ENCODE measurements at regions not wholly inside any gene's neighbourhood (a gene's known extent, or its start where the extent isn't known, plus 50 kb on each side); places are given as distances from the start of the nearest gene placed in this dataset.
"Not testable (repeated sequence)": the region's sequence is repeated elsewhere in the genome, so short reads cannot be mapped to it uniquely, and the experiment has no call there.

DNA sequence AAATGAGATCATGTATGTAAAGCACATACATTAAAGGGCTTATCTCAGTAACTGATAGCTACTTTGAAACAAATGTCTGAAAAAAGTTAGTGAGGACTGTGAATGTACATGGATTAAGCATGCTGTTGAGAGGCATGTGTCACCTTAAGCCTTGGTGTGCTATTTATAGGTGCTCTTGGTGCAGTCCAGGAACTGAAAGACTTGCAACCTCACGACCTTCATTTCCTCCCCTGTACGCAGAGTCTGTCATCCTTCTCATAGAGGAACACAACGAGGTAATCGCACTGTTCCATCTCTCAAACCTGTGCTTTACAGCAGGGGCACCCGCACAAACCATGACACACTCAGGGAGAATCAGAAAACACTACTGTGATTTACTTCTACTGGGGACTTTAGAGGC is 65.6 kb downstream of the UFM1 start:
- peak; percentile 79 for ATAC-seq
- Mint-ChIP-seq H3K4me3 (no peak overlapping the region), H3K4me1 (peaks cover 3% of the 10 kb centered on the region), H3K36me3 (ENCODE audit: low read depth) (no peaks in the 10 kb centered on the region), H3K27ac (no peak overlapping the region), H3K27me3 (peaks cover 10% of the 10 kb centered on the region)
- DNase-seq: no peak
- no peaks in the 10 kb centered on the region for H3K9me3 ChIP-seq (ENCODE audit: control insufficient read depth, low read length, poor library complexity, severe bottlenecking)

DNA sequence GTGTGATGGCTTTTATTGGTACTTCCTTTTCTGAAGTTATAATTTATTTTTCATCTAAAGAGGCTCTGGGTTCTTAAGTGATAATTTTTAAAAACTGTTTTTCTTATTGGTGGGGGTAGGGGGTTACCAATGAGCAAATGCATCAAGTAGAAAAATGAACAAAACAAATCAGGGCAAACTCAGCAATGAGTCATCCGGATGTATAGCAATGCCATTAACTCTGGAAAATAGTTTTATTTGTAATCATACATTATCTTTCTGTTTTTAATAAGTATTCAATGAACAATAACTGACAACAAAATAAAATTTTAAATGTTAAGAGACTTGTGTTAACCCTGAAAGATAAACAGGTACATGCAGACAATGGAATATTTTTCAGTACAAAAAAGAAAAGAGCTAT is 67.6 kb downstream of the UFM1 start:
- Mint-ChIP-seq H3K4me1 (peaks cover 3% of the 10 kb centered on the region), H3K4me3 (no peak overlapping the region), H3K27ac (no peak overlapping the region), H3K36me3 (ENCODE audit: low read depth) (no peaks in the 10 kb centered on the region), H3K27me3 (peaks cover 4% of the 10 kb centered on the region)
- DNase-seq (no peak), ATAC-seq (no peak)
- no peaks in the 10 kb centered on the region for H3K9me3 ChIP-seq (ENCODE audit: control insufficient read depth, low read length, poor library complexity, severe bottlenecking)

DNA sequence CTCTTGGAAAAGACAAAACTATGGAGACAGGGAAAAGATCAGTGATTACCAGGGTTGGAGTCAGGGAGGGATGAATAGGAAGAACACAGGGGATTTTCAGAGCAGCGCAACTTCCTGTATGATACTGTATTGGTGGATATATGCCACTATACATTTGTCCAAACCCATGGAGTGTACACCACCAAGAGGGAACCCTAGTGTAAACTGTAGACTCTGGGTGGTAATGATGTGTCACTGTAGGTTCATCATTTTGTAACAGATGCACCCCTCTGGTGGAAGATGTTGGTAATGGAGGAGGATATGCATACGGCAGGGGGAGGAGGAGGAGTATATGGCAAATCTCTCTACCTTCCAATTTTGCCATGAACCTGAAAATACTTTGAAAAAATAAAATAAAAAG is 68.1 kb downstream of the UFM1 start:
- Mint-ChIP-seq H3K4me3 (no peak overlapping the region), H3K27ac (no peak overlapping the region), H3K27me3 (peaks cover 2% of the 10 kb centered on the region), H3K36me3 (ENCODE audit: low read depth) (no peaks in the 10 kb centered on the region), H3K4me1 (peaks cover 3% of the 10 kb centered on the region)
- no peaks in the 10 kb centered on the region for H3K9me3 ChIP-seq (ENCODE audit: control insufficient read depth, low read length, poor library complexity, severe bottlenecking)
- peak; percentile 25 for ATAC-seq
- DNase-seq: no peak

DNA sequence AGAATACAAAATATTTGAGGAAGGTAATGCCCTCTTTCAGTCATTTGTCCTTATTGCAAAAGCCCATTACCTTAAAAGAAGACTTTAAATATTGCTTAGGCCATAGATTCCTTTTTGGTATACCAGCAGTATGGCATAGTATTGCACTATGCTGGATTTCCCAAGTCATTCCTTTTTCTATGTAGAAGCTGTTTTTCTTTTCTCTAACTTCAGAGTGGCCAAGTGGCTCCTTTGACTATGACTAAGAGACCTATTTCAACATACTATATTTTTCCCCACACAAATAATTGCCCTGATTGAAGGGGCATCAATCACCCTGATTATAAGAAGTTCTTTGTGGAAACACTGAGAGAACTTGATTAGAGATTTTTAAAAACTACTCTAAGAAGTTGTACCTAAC is 68.6 kb downstream of the UFM1 start:
- H3K4me1 Mint-ChIP-seq: peaks cover 3% of the 10 kb centered on the region
- ATAC-seq (no peak), DNase-seq (no peak)
- H3K27me3 Mint-ChIP-seq: no peaks in the 10 kb centered on the region
- H3K36me3 Mint-ChIP-seq (ENCODE audit: low read depth): no peaks in the 10 kb centered on the region
- no peak overlapping the region for H3K4me3 Mint-ChIP-seq
- no peaks in the 10 kb centered on the region for H3K9me3 ChIP-seq (ENCODE audit: control insufficient read depth, low read length, poor library complexity, severe bottlenecking)
- no peak overlapping the region for H3K27ac Mint-ChIP-seq

DNA sequence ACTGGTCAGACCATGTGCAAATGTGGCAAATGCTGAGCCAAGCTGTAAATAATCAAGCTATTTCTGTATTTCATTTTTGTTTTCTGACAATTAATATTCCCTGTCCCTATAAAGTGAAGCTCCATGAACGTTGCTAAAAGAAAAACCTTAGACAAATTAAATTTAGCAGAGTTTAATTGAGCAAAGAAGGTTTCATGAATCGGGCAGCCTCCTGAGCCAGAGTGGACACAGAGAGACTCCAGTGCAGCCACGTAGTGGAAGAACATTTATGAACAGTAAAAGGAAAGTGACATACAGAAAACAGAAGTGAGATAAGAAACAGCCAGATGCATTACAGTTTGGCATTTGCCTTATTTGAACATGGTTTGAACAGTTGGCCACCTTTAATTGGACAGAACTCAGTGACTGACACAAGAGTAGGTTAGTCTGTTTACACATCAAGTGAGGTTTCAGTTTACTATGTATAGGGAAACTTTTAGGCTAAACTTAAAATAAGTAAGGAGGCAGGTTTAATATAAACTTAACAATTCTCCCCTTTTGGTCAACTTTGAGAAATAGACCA is 69.7 kb downstream of the UFM1 start:
- no peak overlapping the region for H3K27ac Mint-ChIP-seq
- no peak for DNase-seq
- H3K27me3 Mint-ChIP-seq: no peaks in the 10 kb centered on the region
- no peak overlapping the region for H3K4me3 Mint-ChIP-seq
- no peaks in the 10 kb centered on the region for H3K36me3 Mint-ChIP-seq (ENCODE audit: low read depth)
- no peak for ATAC-seq
- H3K9me3 ChIP-seq (ENCODE audit: control insufficient read depth, low read length, poor library complexity, severe bottlenecking): no peaks in the 10 kb centered on the region
- peaks cover 3% of the 10 kb centered on the region for H3K4me1 Mint-ChIP-seq

DNA sequence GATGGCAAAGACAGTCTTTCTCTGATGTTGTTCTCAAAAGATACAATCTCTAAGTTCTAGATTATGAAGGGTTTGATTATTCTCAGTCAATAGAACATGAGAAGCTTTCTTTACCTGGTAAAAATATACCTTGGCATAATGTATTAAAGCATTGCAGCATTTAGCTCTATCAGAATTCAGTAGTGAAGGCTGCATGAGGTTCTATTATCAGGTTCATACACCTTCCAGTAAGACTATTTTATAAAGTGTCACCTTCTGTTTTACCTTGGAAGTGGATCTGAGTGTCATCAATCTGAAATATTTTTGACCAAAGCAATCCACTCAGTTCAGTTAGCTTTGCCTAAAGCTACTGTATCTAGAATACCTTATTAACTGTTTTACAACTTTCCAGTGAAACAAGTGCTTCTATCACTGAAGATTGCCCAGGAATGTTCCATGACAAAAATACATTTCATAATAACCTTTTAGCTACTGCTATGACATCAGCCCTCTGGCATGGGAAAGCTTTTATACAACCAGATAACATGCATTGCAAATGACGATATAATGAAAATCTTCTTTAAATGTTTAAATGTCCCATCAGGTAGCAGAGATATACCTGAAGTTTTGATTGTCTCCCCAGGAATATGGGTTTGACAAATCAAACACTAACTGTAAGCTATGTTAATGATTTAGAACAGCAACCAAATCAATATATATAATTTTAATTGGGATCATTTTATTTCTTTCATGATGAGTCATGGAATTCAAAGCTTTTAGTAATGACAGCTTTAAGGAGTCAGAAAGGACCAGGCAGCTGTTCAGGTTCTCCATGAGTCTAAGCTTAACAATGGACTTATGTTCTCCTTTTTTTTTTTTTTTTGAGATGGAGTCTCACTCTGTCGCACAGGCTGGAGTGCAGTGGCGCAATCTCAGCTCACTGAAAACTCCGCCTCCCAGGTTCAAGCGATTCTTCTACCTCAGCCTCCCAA is 72.2 kb downstream of the UFM1 start:
- no peaks in the 10 kb centered on the region for H3K9me3 ChIP-seq (ENCODE audit: control insufficient read depth, low read length, poor library complexity, severe bottlenecking)
- no peak for ATAC-seq
- Mint-ChIP-seq H3K27ac (no peak overlapping the region), H3K36me3 (ENCODE audit: low read depth) (no peaks in the 10 kb centered on the region), H3K27me3 (peaks cover 5% of the 10 kb centered on the region), H3K4me3 (no peak overlapping the region), H3K4me1 (no peaks in the 10 kb centered on the region)
- DNase-seq: no peak

DNA sequence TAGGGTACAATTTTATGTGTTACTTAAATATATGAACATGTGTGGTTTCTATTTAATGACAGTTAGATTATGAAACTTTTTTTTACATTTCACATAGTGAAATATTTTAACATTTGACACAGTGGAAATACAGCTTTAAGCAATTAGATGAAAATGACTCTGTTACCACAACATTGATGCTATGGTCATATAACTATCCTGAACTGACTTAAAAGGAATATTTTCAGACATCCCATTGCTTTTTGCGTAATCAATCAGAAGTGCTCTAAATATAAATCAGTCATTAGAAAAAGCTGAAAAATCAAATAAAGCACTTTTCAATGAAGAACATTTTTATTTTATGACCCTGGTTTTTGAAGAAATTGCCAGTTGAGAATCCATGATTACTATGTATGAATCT is 80.3 kb downstream of the UFM1 start:
- Mint-ChIP-seq H3K4me3 (no peak overlapping the region), H3K4me1 (no peaks in the 10 kb centered on the region), H3K27me3 (peaks cover 22% of the 10 kb centered on the region), H3K27ac (no peak overlapping the region), H3K36me3 (ENCODE audit: low read depth) (no peaks in the 10 kb centered on the region)
- H3K9me3 ChIP-seq (ENCODE audit: control insufficient read depth, low read length, poor library complexity, severe bottlenecking): no peaks in the 10 kb centered on the region
- DNase-seq: no peak
- ATAC-seq: no peak

DNA sequence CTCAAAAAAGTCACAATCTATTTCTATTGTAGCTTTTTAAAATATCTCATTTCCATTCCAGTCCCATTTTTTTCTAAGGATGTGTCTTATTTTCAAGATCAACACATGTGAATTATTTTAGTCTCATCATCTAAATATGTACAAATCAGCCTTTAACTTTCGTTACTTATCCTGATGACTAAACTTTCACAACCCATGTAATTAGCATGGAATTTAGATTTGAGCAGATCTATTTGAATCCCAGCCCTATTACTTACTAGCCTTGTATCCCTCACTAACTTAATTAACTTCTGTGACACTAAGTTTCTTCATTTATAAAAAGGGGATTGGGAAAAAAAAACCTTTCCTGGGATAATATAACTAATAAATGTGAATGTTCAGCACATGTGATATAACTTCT is 81.1 kb downstream of the UFM1 start:
- peaks cover 22% of the 10 kb centered on the region for H3K27me3 Mint-ChIP-seq
- DNase-seq: no peak
- no peak for ATAC-seq
- H3K27ac Mint-ChIP-seq: no peak overlapping the region
- no peaks in the 10 kb centered on the region for H3K4me1 Mint-ChIP-seq
- no peaks in the 10 kb centered on the region for H3K36me3 Mint-ChIP-seq (ENCODE audit: low read depth)
- no peaks in the 10 kb centered on the region for H3K9me3 ChIP-seq (ENCODE audit: control insufficient read depth, low read length, poor library complexity, severe bottlenecking)
- H3K4me3 Mint-ChIP-seq: no peak overlapping the region

DNA sequence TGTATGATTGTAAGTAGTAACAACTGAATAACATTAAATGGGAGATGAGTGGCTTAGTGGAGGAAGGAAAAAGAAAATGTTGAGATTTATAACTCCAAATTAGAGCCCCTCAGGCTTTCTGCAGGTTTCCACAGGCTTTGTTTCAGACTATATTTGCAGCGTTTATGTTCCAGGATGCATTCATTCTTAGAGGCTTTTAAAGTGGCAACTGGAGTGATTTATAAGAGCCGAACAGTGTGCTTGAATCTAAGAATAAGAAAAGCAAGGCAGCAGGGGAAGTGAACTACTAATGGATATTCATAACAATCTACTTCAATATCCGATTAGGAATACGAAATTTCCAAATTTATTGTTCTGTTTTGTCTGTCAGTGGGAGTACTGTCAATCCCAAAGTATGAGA is 91.0 kb downstream of the UFM1 start:
- Mint-ChIP-seq H3K4me1 (no peaks in the 10 kb centered on the region), H3K4me3 (no peak overlapping the region), H3K27ac (no peak overlapping the region), H3K36me3 (ENCODE audit: low read depth) (no peaks in the 10 kb centered on the region), H3K27me3 (no peaks in the 10 kb centered on the region)
- DNase-seq (no peak), ATAC-seq (no peak)
- H3K9me3 ChIP-seq (ENCODE audit: control insufficient read depth, low read length, poor library complexity, severe bottlenecking): no peaks in the 10 kb centered on the region

DNA sequence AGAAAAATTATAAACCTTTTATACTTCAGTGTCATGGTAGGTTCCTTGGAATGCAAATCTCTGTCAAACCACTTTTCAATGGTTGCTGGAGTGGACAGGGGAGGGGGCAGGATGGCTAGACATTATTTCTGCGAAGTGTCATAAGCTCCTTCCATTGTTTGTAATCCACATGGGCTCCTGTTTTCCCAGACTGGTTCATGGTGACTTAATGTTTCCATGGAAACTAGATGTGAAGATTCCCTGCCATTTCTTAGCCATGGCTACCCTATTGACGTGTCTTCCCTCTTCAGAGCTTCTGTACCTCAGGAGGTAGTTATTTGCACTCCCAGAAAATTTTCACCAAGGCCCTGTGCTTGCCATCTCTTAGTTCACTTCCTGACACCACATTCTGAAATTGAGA is 95.3 kb downstream of the UFM1 start:
- Mint-ChIP-seq H3K4me3 (no peak overlapping the region), H3K36me3 (ENCODE audit: low read depth) (no peaks in the 10 kb centered on the region), H3K27me3 (no peaks in the 10 kb centered on the region), H3K27ac (no peak overlapping the region), H3K4me1 (no peaks in the 10 kb centered on the region)
- ATAC-seq (no peak), DNase-seq (no peak)
- H3K9me3 ChIP-seq (ENCODE audit: control insufficient read depth, low read length, poor library complexity, severe bottlenecking): no peaks in the 10 kb centered on the region

DNA sequence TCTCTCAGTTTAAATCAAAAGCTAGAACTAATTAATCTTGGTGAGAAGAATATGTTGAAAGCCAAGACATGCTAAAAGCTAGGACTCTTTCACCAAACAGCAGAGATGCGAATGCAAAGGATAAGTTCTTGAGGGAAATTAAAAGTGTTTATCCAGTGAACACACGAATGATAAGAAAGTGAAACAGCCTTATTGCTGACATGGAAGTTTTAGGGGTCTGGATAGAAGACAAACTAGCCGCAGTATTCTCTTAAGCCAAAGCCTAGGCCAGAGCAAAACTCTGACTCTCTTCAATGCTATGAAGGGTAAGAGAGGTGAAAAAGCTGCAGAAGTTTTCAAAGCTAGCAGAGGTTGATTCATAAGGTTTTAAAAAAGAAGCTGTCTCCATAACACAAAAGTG is 103.0 kb downstream of the UFM1 start:
- H3K9me3 ChIP-seq (ENCODE audit: control insufficient read depth, low read length, poor library complexity, severe bottlenecking): no peaks in the 10 kb centered on the region
- DNase-seq: no peak
- Mint-ChIP-seq H3K4me3 (no peak overlapping the region), H3K36me3 (ENCODE audit: low read depth) (no peaks in the 10 kb centered on the region), H3K27ac (no peak overlapping the region), H3K4me1 (no peaks in the 10 kb centered on the region), H3K27me3 (peaks cover 6% of the 10 kb centered on the region)
- ATAC-seq: no peak

DNA sequence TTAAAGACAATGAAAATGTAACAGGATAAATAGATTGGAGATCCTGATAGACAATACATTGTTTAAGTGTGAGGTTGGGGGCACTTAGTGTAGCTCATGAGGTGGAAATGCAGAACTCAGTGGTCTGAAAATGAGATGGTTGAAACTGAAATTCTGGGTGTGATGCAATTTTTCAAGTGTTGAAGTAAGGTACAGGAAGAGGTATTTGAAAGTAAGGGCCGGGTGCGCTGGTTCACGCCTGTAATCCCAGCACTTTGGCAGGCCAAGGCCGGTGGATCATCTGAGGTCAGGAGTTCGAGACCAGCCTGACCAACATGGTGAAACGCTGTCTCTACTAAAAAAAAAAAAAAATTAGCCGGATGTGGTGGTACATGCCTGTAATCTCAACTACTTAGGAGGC is 113.0 kb downstream of the UFM1 start:
- H3K9me3 ChIP-seq (ENCODE audit: control insufficient read depth, low read length, poor library complexity, severe bottlenecking): peaks cover 3% of the 10 kb centered on the region
- no peaks in the 10 kb centered on the region for H3K4me1 Mint-ChIP-seq
- H3K4me3 Mint-ChIP-seq: no peak overlapping the region
- ATAC-seq: no peak
- DNase-seq: no peak
- peaks cover 15% of the 10 kb centered on the region for H3K27me3 Mint-ChIP-seq
- no peak overlapping the region for H3K27ac Mint-ChIP-seq
- no peaks in the 10 kb centered on the region for H3K36me3 Mint-ChIP-seq (ENCODE audit: low read depth)

DNA sequence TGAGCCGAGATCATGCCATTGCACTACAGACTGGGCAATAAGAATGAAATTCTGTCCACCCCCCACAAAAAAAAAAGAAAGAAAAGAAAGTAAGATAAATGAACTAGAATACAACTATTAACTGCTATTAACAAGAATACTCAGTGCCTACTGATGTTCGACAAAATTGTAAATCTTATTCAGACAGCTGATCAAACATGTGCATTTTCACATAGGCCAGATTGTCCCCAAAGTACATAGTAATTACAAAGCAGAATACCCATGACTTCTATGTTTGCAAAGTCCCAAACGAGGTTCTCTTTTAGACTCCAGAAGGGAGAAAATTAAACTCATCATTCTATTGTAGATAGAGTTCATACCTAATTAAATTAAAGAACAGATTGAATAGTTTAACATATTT is 113.4 kb downstream of the UFM1 start:
- H3K27me3 Mint-ChIP-seq: peaks cover 15% of the 10 kb centered on the region
- no peaks in the 10 kb centered on the region for H3K36me3 Mint-ChIP-seq (ENCODE audit: low read depth)
- H3K9me3 ChIP-seq (ENCODE audit: control insufficient read depth, low read length, poor library complexity, severe bottlenecking): peaks cover 3% of the 10 kb centered on the region
- no peak for DNase-seq
- no peak overlapping the region for H3K4me3 Mint-ChIP-seq
- H3K27ac Mint-ChIP-seq: no peak overlapping the region
- H3K4me1 Mint-ChIP-seq: no peaks in the 10 kb centered on the region
- no peak for ATAC-seq

DNA sequence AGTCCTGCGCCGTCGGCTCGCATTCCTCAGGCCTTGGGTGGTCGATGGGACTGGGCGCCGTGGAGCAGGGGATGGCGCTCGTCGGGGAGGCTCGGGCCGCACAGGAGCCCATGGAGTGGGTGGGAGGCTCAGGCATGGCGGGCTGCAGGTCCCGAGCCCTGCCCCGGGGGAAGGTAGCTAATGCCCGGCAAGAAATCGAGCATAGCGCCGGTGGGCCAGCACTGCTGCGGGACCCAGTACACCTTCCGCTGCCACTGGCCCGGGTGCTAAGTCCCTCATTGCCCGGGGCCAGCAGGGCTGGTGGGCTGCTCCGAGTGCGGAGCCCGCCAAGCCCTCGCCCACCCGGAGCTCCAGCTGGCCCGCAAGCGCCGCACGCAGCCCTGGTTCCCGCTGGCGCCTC is 122.8 kb downstream of the UFM1 start:
- peaks cover 15% of the 10 kb centered on the region for H3K27me3 Mint-ChIP-seq

More for the DNA sequence above, 122.8 kb downstream of the UFM1 start:
- not testable (repeated sequence) for H3K27ac Mint-ChIP-seq; H3K36me3 Mint-ChIP-seq (ENCODE audit: low read depth); H3K4me3 Mint-ChIP-seq; ATAC-seq; H3K9me3 ChIP-seq (ENCODE audit: control insufficient read depth, low read length, poor library complexity, severe bottlenecking); DNase-seq; H3K4me1 Mint-ChIP-seq

All from T-helper 17 cell (primary cell).